IMR-90 (cell line): ENCODE measurements at regions not wholly inside any gene's neighbourhood (a gene's known extent, or its start where the extent isn't known, plus 50 kb on each side); places are given as distances from the start of the nearest gene placed in this dataset.

Experiments
- ATAC-seq: fragments of 200-7000 bp; cut with Tn5 transposase; 2 replicates; pipeline ENCODE4 v1.9.1; 2020; ENCODE audit warnings: low read depth, mild to moderate bottlenecking, moderate library complexity
- BruUV-seq: library from RNA; stranded (reverse); fragments of 400-500 nt; replicated peaks from 2 replicates; lab custom pipeline; 2021; lab: Mats Ljungman, UMichigan
- CTCF ChIA-PET: fragments of 300-600 bp; formaldehyde crosslinking; extraction: SDS; loops from one replicate; lab custom pipeline; 2021; ENCODE audit warnings: antibody characterized with exemption; lab: Yijun Ruan, JAX
- POLR2A ChIA-PET: fragments of 300-600 bp; sonication (Branson Sonifier 250); formaldehyde crosslinking; loops from one replicate; lab custom pipeline; 2022; ENCODE audit warnings: antibody characterized with exemption; ENCODE audit not compliant: unreplicated experiment; lab: Charles Lee
- DNase-seq: peaks from one replicate; pipeline ENCODE4 v3.0.0; 2013
- H2AFZ ChIP-seq: replicated peaks from 2 replicates; pipeline ENCODE3; 2013; ENCODE audit warnings: low read length, mild to moderate bottlenecking; ENCODE audit not compliant: poor library complexity
- H2AK5ac ChIP-seq: 2 replicates; pipeline ENCODE4 v1.6.1; 2013; ENCODE audit warnings: low read depth, low read length, inconsistent platforms
- H2AK9ac ChIP-seq: replicated peaks from 2 replicates; pipeline ENCODE3; 2013; ENCODE audit warnings: mild to moderate bottlenecking, low read depth, low read length, moderate library complexity; ENCODE audit not compliant: poor library complexity
- H2BK120ac ChIP-seq: 2 replicates; pipeline ENCODE4 v1.6.1; 2013; ENCODE audit warnings: low read depth, low read length, inconsistent platforms
- H2BK15ac ChIP-seq: 3 replicates; pipeline ENCODE4 v1.6.1; 2013; ENCODE audit warnings: low read depth, low read length, inconsistent platforms
- H2BK20ac ChIP-seq: 2 replicates; pipeline ENCODE4 v1.6.1; 2013; ENCODE audit warnings: low read depth, mild to moderate bottlenecking, inconsistent platforms, low read length, moderate library complexity
- H2BK5ac ChIP-seq: 2 replicates; pipeline ENCODE4 v1.6.1; 2013; ENCODE audit warnings: mild to moderate bottlenecking, low read depth, low read length, inconsistent platforms; ENCODE audit not compliant: poor library complexity, severe bottlenecking
- H3K14ac ChIP-seq: replicated peaks from 2 replicates; pipeline ENCODE4 v1.6.1; 2013; ENCODE audit warnings: low read depth, low read length, inconsistent platforms
- H3K18ac ChIP-seq: 2 replicates; pipeline ENCODE4 v1.6.1; 2013; ENCODE audit warnings: low read depth, low read length, control low read depth
- H3K23ac ChIP-seq: 2 replicates; pipeline ENCODE4 v1.6.1; 2013; ENCODE audit warnings: low read depth, low read length, inconsistent platforms
- H3K27ac ChIP-seq: 2 replicates; pipeline ENCODE4 v1.5.1; 2013; ENCODE audit warnings: mild to moderate bottlenecking, control low read depth, low read length; ENCODE audit not compliant: insufficient read depth
- H3K27me3 ChIP-seq: 2 replicates; pipeline ENCODE4 v1.6.1; 2013; ENCODE audit warnings: low read length; ENCODE audit not compliant: control insufficient read depth, insufficient read depth
- H3K36me3 ChIP-seq: 2 replicates; pipeline ENCODE4 v1.6.1; 2013; ENCODE audit warnings: low read length, mixed read lengths; ENCODE audit not compliant: control insufficient read depth, insufficient read depth
- H3K4ac ChIP-seq: 2 replicates; pipeline ENCODE4 v1.6.1; 2013; ENCODE audit warnings: low read depth, low read length, inconsistent platforms
- H3K4me1 ChIP-seq: 2 replicates; pipeline ENCODE4 v1.6.1; 2013; ENCODE audit warnings: low read length, mixed read lengths; ENCODE audit not compliant: control insufficient read depth, insufficient read depth
- H3K4me2 ChIP-seq: 2 replicates; pipeline ENCODE4 v1.6.1; 2013; ENCODE audit warnings: low read depth, mild to moderate bottlenecking, control low read depth, low read length, moderate library complexity
- H3K4me3 ChIP-seq: 2 replicates; pipeline ENCODE4 v1.5.1; 2013; ENCODE audit warnings: low read depth, mild to moderate bottlenecking, control low read depth, low read length, moderate library complexity; ENCODE audit not compliant: insufficient read depth
- H3K56ac ChIP-seq: 2 replicates; pipeline ENCODE4 v1.6.1; 2013; ENCODE audit warnings: low read length, inconsistent platforms; ENCODE audit not compliant: insufficient read depth; ENCODE audit errors: extremely low read depth
- H3K79me1 ChIP-seq, 2 experiments: 2 replicates each; pipeline ENCODE4 v1.6.1; 2013; ENCODE audit warnings: low read length in 2 of 2, inconsistent platforms in 1 of 2, low read depth in 1 of 2
- H3K9ac ChIP-seq: 2 replicates; pipeline ENCODE4 v1.6.1; 2013; ENCODE audit warnings: low read depth, low read length, control low read depth
- H3K9me1 ChIP-seq: 2 replicates; pipeline ENCODE4 v1.6.1; 2013; ENCODE audit warnings: low read length, inconsistent platforms; ENCODE audit not compliant: insufficient read depth
- H3K9me3 ChIP-seq: 2 replicates; pipeline ENCODE4 v1.6.1; 2013; ENCODE audit warnings: low read length; ENCODE audit not compliant: control insufficient read depth, insufficient read depth
- H4K20me1 ChIP-seq: 2 replicates; pipeline ENCODE4 v1.6.1; 2013; ENCODE audit warnings: low read length, inconsistent platforms; ENCODE audit not compliant: insufficient read depth
- H4K5ac ChIP-seq: 2 replicates; pipeline ENCODE4 v1.6.1; 2013; ENCODE audit warnings: mild to moderate bottlenecking, low read depth, low read length, control low read depth
- H4K8ac ChIP-seq, 2 experiments: 2 replicates each; pipeline ENCODE4 v1.6.1; 2013; ENCODE audit warnings: low read depth in 2 of 2, low read length in 2 of 2, control low read depth in 1 of 2, inconsistent platforms in 1 of 2
- H4K91ac ChIP-seq: 2 replicates; pipeline ENCODE4 v1.6.1; 2013; ENCODE audit warnings: low read depth, low read length, inconsistent platforms; ENCODE audit not compliant: insufficient read depth
- NFE2L2 ChIP-seq: fragments of 150-350 bp; IDR thresholded peaks from 2 replicates; pipeline ENCODE4 v1.6.1; 2016; ENCODE audit warnings: low read depth, mild to moderate bottlenecking, low read length
- POLR2A ChIP-seq: IDR thresholded peaks from 2 replicates; pipeline ENCODE4 v1.6.1; 2012; ENCODE audit warnings: mild to moderate bottlenecking, low read depth, low read length
- RAD21 ChIP-seq: IDR thresholded peaks from 2 replicates; pipeline ENCODE4 v1.6.1; 2012; ENCODE audit warnings: low read length, improper control_type of control experiment
- RFX5 ChIP-seq: IDR thresholded peaks from 2 replicates; pipeline ENCODE4 v1.8.0; 2012; ENCODE audit warnings: low read depth, mild to moderate bottlenecking, low read length, moderate library complexity
- WGBS, 2 experiments: methylation state at CpG; one replicate each; pipeline versions ENCODE4 v1.1.5 to v1.1.7; 2013; ENCODE audit warnings: missing lambda C conversion rate in 2 of 2; ENCODE audit not compliant: insufficient read length in 1 of 2; ENCODE audit errors: extremely low coverage in 2 of 2; 5-methylcytosine and 5-hydroxymethylcytosine counted together
- dilution Hi-C: fragments of 300-500 bp; cut with HindIII; formaldehyde crosslinking; loops from one replicate; pipeline ENCODE4 v1.14.3; 2018; ENCODE audit warnings: low sequenced_read_pairs; ENCODE audit not compliant: unreplicated experiment
- in situ Hi-C: fragments of 300-500 bp; cut with MboI; formaldehyde crosslinking; loops from 3 replicates; pipeline ENCODE4 v1.14.3; 2019; ENCODE audit warnings: low sequenced_read_pairs, inconsistent platforms, mixed read lengths
- intact Hi-C: fragments of 100-400 bp; cut with micrococcal nuclease; formaldehyde crosslinking; loops from 2 replicates; pipeline ENCODE4 v1.10.0; 2022

GRCh38 chr13:75136151-75136550 is 345.8 kb downstream of the TBC1D4 start:
- Histone ChIP-seq H3K9me3 (peaks cover 5% of the 10 kb centered on the region), H4K20me1 (no peaks in the 10 kb centered on the region), H3K79me1 (no peaks in the 10 kb centered on the region), H3K14ac (no peak overlapping the region), H4K5ac (no peak overlapping the region), H3K56ac (no peak overlapping the region), H4K91ac (no peak overlapping the region), H2BK120ac (peak overlapping the region; percentile 60; the same call in 1 of the 2 replicates), H3K4me3 (no peak overlapping the region), H2AK5ac (no peak overlapping the region), H3K27ac (no peak overlapping the region), H3K36me3 (no peaks in the 10 kb centered on the region), H3K4ac (peak overlapping the region; percentile 32; the same call in 1 of the 2 replicates), H3K9me1 (no peaks in the 10 kb centered on the region), H3K4me2 (no peak overlapping the region), H3K4me1 (no peaks in the 10 kb centered on the region), H3K9ac (no peak overlapping the region), H3K18ac (peak overlapping the region; percentile 8; the same call in 1 of the 2 replicates), H2AK9ac (no peak overlapping the region), H4K8ac (no peak overlapping the region), H3K23ac (0 out of 2 replicates have a peak overlapping the region, but pooled peaks have one; percentile 7), H2BK20ac (peak overlapping the region; percentile 63), H2BK15ac (no peak overlapping the region), H2AFZ (no peak overlapping the region), H2BK5ac (no peak overlapping the region), H3K27me3 (no peaks in the 10 kb centered on the region)
- POLR2A ChIA-PET = no interaction called here
- intact Hi-C loops = no loop called here
- BruUV-seq = no TSS peak
- no CpG with 5 or more reads among the region's 1 CpG for WGBS, 2 experiments
- no peak for ATAC-seq
- CTCF ChIA-PET = interaction anchor here (0.6 kb wide), 2 partner anchors 15 to 397 kb away, joined by 3 read pairs; no protein-coding TSS in a partner anchor
- dilution Hi-C loops = no loop called here
- no peak for DNase-seq
- TF ChIP-seq POLR2A (no peak), NFE2L2 (no peak), RFX5 (no peak), RAD21 (no peak)
- in situ Hi-C loops = no loop called here
